Mesenteric fat pad (tissue), 1 donor: ENCODE measurements at regions not wholly inside any gene's neighbourhood (a gene's known extent, or its start where the extent isn't known, plus 50 kb on each side); places are given as distances from the start of the nearest gene placed in this dataset.

Experiments
- DNase-seq: peaks from one replicate; pipeline ENCODE4 v3.0.0-alpha.2; 2020; ENCODE audit warnings: low spot score
- donor health status: DM: yes; HTN: yes; CAD: no.

- DNase-seq, result no peak
Measured at GRCh38 chr1:14034506-14034905, 334.5 kb downstream of the PRDM2 start.

- DNase-seq, result no peak
Measured at GRCh38 chr1:14037101-14037847, 337.3 kb downstream of the PRDM2 start.

- no peak for DNase-seq
Measured at GRCh38 chr1:14039582-14040430, 339.8 kb downstream of the PRDM2 start.

- no peak for DNase-seq
Measured at GRCh38 chr1:14049965-14050364, 350.0 kb downstream of the PRDM2 start.

GRCh38 chr1:14055442-14056223 is 355.6 kb downstream of the PRDM2 start:
- no peak for DNase-seq

- DNase-seq, result no peak
Measured at GRCh38 chr1:14057640-14058039, 357.7 kb downstream of the PRDM2 start.

- no peak for DNase-seq
Measured at GRCh38 chr1:14061204-14061603, 361.2 kb downstream of the PRDM2 start.

- no peak for DNase-seq
Measured at GRCh38 chr1:14061722-14062121, 361.7 kb downstream of the PRDM2 start.

- DNase-seq, result no peak
Measured at GRCh38 chr1:14062669-14063068, 362.7 kb downstream of the PRDM2 start.

- DNase-seq, result no peak
Measured at GRCh38 chr1:14064649-14065442, 364.9 kb downstream of the PRDM2 start.

- DNase-seq, result no peak
Measured at GRCh38 chr1:14065486-14065885, 365.5 kb downstream of the PRDM2 start.

GRCh38 chr1:14067036-14067435 is 367.0 kb downstream of the PRDM2 start:
- DNase-seq, result no peak

GRCh38 chr1:14067711-14068110 is 367.7 kb downstream of the PRDM2 start:
- no peak for DNase-seq

GRCh38 chr1:14071581-14071980 is 371.6 kb downstream of the PRDM2 start:
- DNase-seq, result no peak

GRCh38 chr1:14080653-14081052 is 380.7 kb downstream of the PRDM2 start:
- DNase-seq, result no peak

GRCh38 chr1:14082331-14082730 is 382.3 kb downstream of the PRDM2 start:
- no peak for DNase-seq

GRCh38 chr1:14083277-14083676 is 383.3 kb downstream of the PRDM2 start:
- no peak for DNase-seq

GRCh38 chr1:14083706-14084105 is 383.7 kb downstream of the PRDM2 start:
- DNase-seq, result no peak

- no peak for DNase-seq
Measured at GRCh38 chr1:14090062-14090461, 390.1 kb downstream of the PRDM2 start.

- no peak for DNase-seq
Measured at GRCh38 chr1:14090531-14090930, 390.5 kb downstream of the PRDM2 start.
